ENCODE measurements at regions not wholly inside any gene's neighbourhood (a gene's known extent, or its start where the extent isn't known, plus 50 kb on each side); places are given as distances from the start of the nearest gene placed in this dataset.

DNA sequence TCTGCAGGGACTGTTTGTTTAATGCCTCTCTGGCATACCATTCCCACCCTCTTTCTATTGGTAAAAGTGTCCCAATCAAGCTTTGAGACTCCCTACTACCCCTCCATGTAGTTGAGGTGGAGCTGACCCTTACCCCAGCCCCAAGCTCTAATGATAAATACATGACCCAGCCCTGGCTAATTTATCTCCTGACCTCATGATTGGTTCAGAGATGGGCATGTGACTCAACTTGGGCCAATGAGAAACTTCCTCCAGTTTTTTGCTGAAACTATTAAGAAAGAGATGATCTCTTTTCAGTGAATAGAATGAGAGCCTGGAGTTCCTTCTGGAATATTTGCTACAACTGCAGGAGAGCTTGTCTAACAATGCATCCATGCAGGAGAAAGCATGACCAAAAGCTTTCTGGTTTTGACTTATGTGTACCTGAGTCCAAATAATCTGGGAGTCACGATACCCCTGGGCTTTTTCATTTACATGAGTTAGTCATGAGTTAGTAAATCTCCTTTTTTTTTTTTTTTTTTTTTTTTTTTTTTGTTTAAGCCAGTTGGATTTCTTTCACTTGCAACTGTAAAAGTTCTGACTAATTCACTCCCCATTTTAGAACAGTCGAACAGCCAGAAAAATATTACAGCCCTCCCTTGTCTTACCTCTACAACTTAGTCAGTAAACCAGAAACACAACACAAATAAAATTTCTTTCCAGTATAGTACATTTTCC lies 66.5 kb upstream of the TLK1 start:
- no peaks in the 10 kb centered on the region for H3K9me3 ChIP-seq (ENCODE audit: control insufficient read depth, insufficient read depth, low read depth, low read length)
- H3K27me3 ChIP-seq (ENCODE audit: control insufficient read depth, insufficient read depth, low read length), result no peaks in the 10 kb centered on the region
- intact Hi-C loops (cut with micrococcal nuclease; ENCODE audit: unreplicated experiment) (no loop called here), in situ Hi-C loops (cut with HindIII; ENCODE audit: low pct_unique_long_range_greater_than_20kb, low sequenced_read_pairs) (no loop called here)
- ChIA-PET POLR2A (interaction anchor here (0.6 kb wide), 1 partner anchor 67 kb away, joined by 4 read pairs; no protein-coding TSS in a partner anchor), CTCF (interaction anchor here (0.6 kb wide), 1 partner anchor 23 kb away, joined by 5 read pairs; no protein-coding TSS in a partner anchor)
- H3K4me1 ChIP-seq (ENCODE audit: control insufficient read depth, insufficient read depth, low read length), result no peaks in the 10 kb centered on the region
- BruUV-seq (replicated peaks), result no TSS peak
- ATAC-seq, result no peak
- H3K27ac ChIP-seq (ENCODE audit: low read length), result no peak overlapping the region
- no peak for DNase-seq (ENCODE audit: low read depth, low spot score)
- no peak for TF ChIP-seq SIN3A (IDR thresholded peaks at IDR 0.05; ENCODE audit: borderline replicate concordance, insufficient read depth, low read depth, low read length)
- H3K4me3 ChIP-seq (ENCODE audit: low read depth in 2 of 2, low read length in 2 of 2), result no peak overlapping the region
- no peaks in the 10 kb centered on the region for H3K36me3 ChIP-seq (ENCODE audit: control insufficient read depth, insufficient read depth, low read length)

GRCh38 chr2:171226461-171226860 lies 65.8 kb upstream of the TLK1 start:
- H3K4me1 ChIP-seq (ENCODE audit: control insufficient read depth, insufficient read depth, low read length), result no peaks in the 10 kb centered on the region
- intact Hi-C loops (cut with micrococcal nuclease; ENCODE audit: unreplicated experiment) (no loop called here), in situ Hi-C loops (cut with HindIII; ENCODE audit: low pct_unique_long_range_greater_than_20kb, low sequenced_read_pairs) (no loop called here)
- ChIA-PET CTCF (interaction anchor here (0.6 kb wide), 1 partner anchor 24 kb away, joined by 5 read pairs; no protein-coding TSS in a partner anchor), POLR2A (interaction anchor here (0.6 kb wide), 1 partner anchor 68 kb away, joined by 4 read pairs; no protein-coding TSS in a partner anchor)
- no peak for ATAC-seq
- no TSS peak for BruUV-seq (replicated peaks)
- H3K9me3 ChIP-seq (ENCODE audit: control insufficient read depth, insufficient read depth, low read depth, low read length), result no peaks in the 10 kb centered on the region
- no peak overlapping the region for H3K4me3 ChIP-seq (ENCODE audit: low read depth in 2 of 2, low read length in 2 of 2)
- TF ChIP-seq POLR2AphosphoS5 (IDR thresholded peaks at IDR 0.05; ENCODE audit: low read depth, low read length), result no peak
- TF ChIP-seq SIN3A (IDR thresholded peaks at IDR 0.05; ENCODE audit: borderline replicate concordance, insufficient read depth, low read depth, low read length), result no peak
- no peak for TF ChIP-seq TCF7L2 (IDR thresholded peaks at IDR 0.05; ENCODE audit: low read depth, low read length)
- no peak for TF ChIP-seq CTCF (IDR thresholded peaks at IDR 0.05)
- TF ChIP-seq, protein P1, sequence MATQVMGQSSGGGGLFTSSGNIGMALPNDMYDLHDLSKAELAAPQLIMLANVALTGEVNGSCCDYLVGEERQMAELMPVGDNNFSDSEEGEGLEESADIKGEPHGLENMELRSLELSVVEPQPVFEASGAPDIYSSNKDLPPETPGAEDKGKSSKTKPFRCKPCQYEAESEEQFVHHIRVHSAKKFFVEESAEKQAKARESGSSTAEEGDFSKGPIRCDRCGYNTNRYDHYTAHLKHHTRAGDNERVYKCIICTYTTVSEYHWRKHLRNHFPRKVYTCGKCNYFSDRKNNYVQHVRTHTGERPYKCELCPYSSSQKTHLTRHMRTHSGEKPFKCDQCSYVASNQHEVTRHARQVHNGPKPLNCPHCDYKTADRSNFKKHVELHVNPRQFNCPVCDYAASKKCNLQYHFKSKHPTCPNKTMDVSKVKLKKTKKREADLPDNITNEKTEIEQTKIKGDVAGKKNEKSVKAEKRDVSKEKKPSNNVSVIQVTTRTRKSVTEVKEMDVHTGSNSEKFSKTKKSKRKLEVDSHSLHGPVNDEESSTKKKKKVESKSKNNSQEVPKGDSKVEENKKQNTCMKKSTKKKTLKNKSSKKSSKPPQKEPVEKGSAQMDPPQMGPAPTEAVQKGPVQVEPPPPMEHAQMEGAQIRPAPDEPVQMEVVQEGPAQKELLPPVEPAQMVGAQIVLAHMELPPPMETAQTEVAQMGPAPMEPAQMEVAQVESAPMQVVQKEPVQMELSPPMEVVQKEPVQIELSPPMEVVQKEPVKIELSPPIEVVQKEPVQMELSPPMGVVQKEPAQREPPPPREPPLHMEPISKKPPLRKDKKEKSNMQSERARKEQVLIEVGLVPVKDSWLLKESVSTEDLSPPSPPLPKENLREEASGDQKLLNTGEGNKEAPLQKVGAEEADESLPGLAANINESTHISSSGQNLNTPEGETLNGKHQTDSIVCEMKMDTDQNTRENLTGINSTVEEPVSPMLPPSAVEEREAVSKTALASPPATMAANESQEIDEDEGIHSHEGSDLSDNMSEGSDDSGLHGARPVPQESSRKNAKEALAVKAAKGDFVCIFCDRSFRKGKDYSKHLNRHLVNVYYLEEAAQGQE (IDR thresholded peaks at IDR 0.05; ENCODE audit: insufficient read depth in 1 of 2, low read depth in 2 of 2, low read length in 1 of 2), result no peak
- H3K27ac ChIP-seq (ENCODE audit: low read length), result no peak overlapping the region
- no peaks in the 10 kb centered on the region for H3K27me3 ChIP-seq (ENCODE audit: control insufficient read depth, insufficient read depth, low read length)
- H3K36me3 ChIP-seq (ENCODE audit: control insufficient read depth, insufficient read depth, low read length), result no peaks in the 10 kb centered on the region
- no peak for DNase-seq (ENCODE audit: low read depth, low spot score)

- Histone ChIP-seq H3K4me3 (ENCODE audit: low read depth in 2 of 2, low read length in 2 of 2) (no peak overlapping the region), H3K27me3 (ENCODE audit: control insufficient read depth, insufficient read depth, low read length) (no peaks in the 10 kb centered on the region), H3K27ac (ENCODE audit: low read length) (no peak overlapping the region), H3K9me3 (ENCODE audit: control insufficient read depth, insufficient read depth, low read depth, low read length) (no peaks in the 10 kb centered on the region), H3K36me3 (ENCODE audit: control insufficient read depth, insufficient read depth, low read length) (no peaks in the 10 kb centered on the region), H3K4me1 (ENCODE audit: control insufficient read depth, insufficient read depth, low read length) (no peaks in the 10 kb centered on the region)
- POLR2A ChIA-PET, result no interaction called here
- ATAC-seq, result no peak
- no TSS peak for BruUV-seq (replicated peaks)
- in situ Hi-C loops (cut with HindIII; ENCODE audit: low pct_unique_long_range_greater_than_20kb, low sequenced_read_pairs), result no loop called here
- DNase-seq (ENCODE audit: low read depth, low spot score), result no peak
- intact Hi-C loops (cut with micrococcal nuclease; ENCODE audit: unreplicated experiment), result no loop called here
- CTCF ChIA-PET, result no interaction called here
- TF ChIP-seq TCF7L2 (IDR thresholded peaks at IDR 0.05; ENCODE audit: low read depth, low read length) (no peak), POLR2AphosphoS5 (IDR thresholded peaks at IDR 0.05; ENCODE audit: low read depth, low read length) (no peak), SIN3A (IDR thresholded peaks at IDR 0.05; ENCODE audit: borderline replicate concordance, insufficient read depth, low read depth, low read length) (no peak), CTCF (IDR thresholded peaks at IDR 0.05) (no peak)
- TF ChIP-seq, protein P1 (IDR thresholded peaks at IDR 0.05; ENCODE audit: insufficient read depth in 1 of 2, low read depth in 2 of 2, low read length in 1 of 2), result no peak
Measured at GRCh38 chr2:171225989-171226388, 65.3 kb upstream of the TLK1 start.

Measured in Panc1 (cell line).